Stomach (tissue), 8 donors: ENCODE measurements at regions not wholly inside any gene's neighbourhood (a gene's known extent, or its start where the extent isn't known, plus 50 kb on each side); places are given as distances from the start of the nearest gene placed in this dataset.

Source experiments
- DNase-seq, 2 donors: peaks; one replicate each; pipeline versions ENCODE4 v3.0.0 to v3.0.0-alpha.2; 2013 to 2019
- H3K27ac ChIP-seq, 5 donors: fragments of 200-600 bp in 4 of 5; sonication (generic) in 4 of 5; one replicate each; pipeline ENCODE4 v1.5.1; 2013 to 2019; ENCODE audit warnings: mild to moderate bottlenecking in 1 of 5, moderate library complexity in 1 of 5
- H3K27me3 ChIP-seq, 3 donors: fragments of 200-600 bp; sonication (generic); one replicate each; pipeline ENCODE4 v1.5.1; 2017 to 2019; ENCODE audit warnings: mixed run types in 1 of 3
- H3K36me3 ChIP-seq, 4 donors: fragments of 200-600 bp; sonication (generic); 1 replicate in 3 of 4; 2 replicates in 1 of 4; pipeline ENCODE4 v1.5.1; 2016 to 2019
- H3K4me1 ChIP-seq, 4 donors: fragments of 200-600 bp; sonication (generic); one replicate each; pipeline ENCODE4 v1.5.1; 2016 to 2019
- H3K4me3 ChIP-seq, 4 donors: fragments of 200-600 bp; sonication (generic) in 3 of 4; one replicate each; pipeline ENCODE4 v1.5.1; 2016 to 2019; ENCODE audit warnings: mild to moderate bottlenecking in 1 of 4
- H3K9me3 ChIP-seq, 4 donors: fragments of 200-600 bp; sonication (generic); one replicate each; pipeline ENCODE4 v1.5.1; 2016 to 2019
- EP300 ChIP-seq: sonication (generic); formaldehyde crosslinking; IDR thresholded peaks from one replicate; pipeline ENCODE4 v1.6.1; 2017; ENCODE audit warnings: antibody characterized with exemption
- POLR2A ChIP-seq, 4 donors: fragments of 450-650 bp; IDR thresholded peaks; one replicate each; pipeline ENCODE4 v1.6.1; 2016; ENCODE audit warnings: antibody characterized with exemption in 4 of 4, control low read depth in 2 of 4, mild to moderate bottlenecking in 1 of 4, moderate library complexity in 1 of 4
- POLR2AphosphoS5 ChIP-seq, 3 donors: sonication (generic); formaldehyde crosslinking; IDR thresholded peaks; one replicate each; pipeline ENCODE4 v1.6.1; 2016; ENCODE audit warnings: antibody characterized with exemption in 3 of 3
- WGBS, 5 donors: extraction: QIAGEN DNeasy Blood & Tissue Kit in 3 of 5; methylation state at CpG; one replicate each; pipeline versions ENCODE4 v1.1.5 to v1.1.7; 2013 to 2018; 5-methylcytosine and 5-hydroxymethylcytosine counted together
- intact Hi-C: fragments of 100-400 bp; cut with DNase I; formaldehyde crosslinking; loops from one replicate; pipeline ENCODE4 v1.15.1; 2023; ENCODE audit warnings: low total_unique reads
- TF ChIP-seq, protein P1 (sequence below), 7 experiments: fragments of 450-650 bp in 4 of 7; fragments of 200-600 bp in 3 of 7; sonication (generic) in 3 of 7; IDR thresholded peaks; one replicate each; pipeline ENCODE4 v1.5.1; 2016 to 2019; ENCODE audit warnings: antibody characterized with exemption in 7 of 7, control low read depth in 2 of 7, mild to moderate bottlenecking in 1 of 7
- donor health status: healthy with polysubstance abuse.
- donor health status: Bipolar disorder and iron deficiency.
- donor health status: healthy.

DNA sequence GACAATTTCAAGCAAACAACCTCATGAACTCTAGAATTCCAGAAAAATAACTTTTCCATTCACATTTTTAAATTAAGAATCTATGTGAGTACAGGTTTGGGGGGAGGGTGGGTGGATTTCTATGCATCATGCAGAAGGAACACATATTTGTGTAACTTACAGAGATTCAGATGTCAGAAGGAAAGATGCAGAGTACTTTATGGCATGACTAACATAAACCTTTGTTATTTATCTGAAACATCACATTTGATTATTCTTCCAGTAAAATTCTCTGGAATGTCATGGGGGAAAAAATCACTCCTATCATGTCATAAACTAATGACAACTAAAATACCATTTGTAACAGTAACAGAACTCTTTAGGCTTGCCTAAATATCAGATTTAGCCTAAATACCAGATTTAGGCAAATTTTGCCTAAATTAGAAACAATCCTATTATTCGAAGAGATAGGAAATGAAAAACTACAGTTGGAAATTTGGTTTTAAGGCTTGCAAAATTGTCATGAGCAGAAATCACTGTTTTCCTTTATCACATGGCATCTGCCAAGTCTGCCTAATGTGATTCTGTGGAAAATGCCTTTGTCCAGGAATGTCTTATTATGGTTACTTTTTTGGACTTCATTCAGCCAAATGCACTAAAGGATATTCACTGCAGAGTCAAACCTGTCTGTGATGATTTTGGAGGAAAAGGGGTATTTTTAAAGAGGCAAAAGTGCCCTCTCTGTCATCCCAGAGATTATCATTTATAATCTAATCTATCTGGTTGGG lies 527.7 kb upstream of the CELF2 start:
- TF ChIP-seq POLR2AphosphoS5 (IDR thresholded peaks at IDR 0.05): no peak
- TF ChIP-seq, protein P1, sequence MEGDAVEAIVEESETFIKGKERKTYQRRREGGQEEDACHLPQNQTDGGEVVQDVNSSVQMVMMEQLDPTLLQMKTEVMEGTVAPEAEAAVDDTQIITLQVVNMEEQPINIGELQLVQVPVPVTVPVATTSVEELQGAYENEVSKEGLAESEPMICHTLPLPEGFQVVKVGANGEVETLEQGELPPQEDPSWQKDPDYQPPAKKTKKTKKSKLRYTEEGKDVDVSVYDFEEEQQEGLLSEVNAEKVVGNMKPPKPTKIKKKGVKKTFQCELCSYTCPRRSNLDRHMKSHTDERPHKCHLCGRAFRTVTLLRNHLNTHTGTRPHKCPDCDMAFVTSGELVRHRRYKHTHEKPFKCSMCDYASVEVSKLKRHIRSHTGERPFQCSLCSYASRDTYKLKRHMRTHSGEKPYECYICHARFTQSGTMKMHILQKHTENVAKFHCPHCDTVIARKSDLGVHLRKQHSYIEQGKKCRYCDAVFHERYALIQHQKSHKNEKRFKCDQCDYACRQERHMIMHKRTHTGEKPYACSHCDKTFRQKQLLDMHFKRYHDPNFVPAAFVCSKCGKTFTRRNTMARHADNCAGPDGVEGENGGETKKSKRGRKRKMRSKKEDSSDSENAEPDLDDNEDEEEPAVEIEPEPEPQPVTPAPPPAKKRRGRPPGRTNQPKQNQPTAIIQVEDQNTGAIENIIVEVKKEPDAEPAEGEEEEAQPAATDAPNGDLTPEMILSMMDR (IDR thresholded peaks at IDR 0.05): no peak
- TF ChIP-seq POLR2A (IDR thresholded peaks at IDR 0.05): no peak
- TF ChIP-seq EP300: no peak
- WGBS, 5 donors: 78 to 89% (median 86%) methylated on average over 1 of the region's 1 CpG
- Histone ChIP-seq H3K27ac (no peak overlapping the region), H3K27me3 (no peaks in the 10 kb centered on the region), H3K4me1 (no peaks in the 10 kb centered on the region), H3K36me3 (no peaks in the 10 kb centered on the region), H3K9me3 (no peaks in the 10 kb centered on the region), H3K4me3 (no peak overlapping the region)
- intact Hi-C loops: no loop called here
- DNase-seq: no peak

DNA sequence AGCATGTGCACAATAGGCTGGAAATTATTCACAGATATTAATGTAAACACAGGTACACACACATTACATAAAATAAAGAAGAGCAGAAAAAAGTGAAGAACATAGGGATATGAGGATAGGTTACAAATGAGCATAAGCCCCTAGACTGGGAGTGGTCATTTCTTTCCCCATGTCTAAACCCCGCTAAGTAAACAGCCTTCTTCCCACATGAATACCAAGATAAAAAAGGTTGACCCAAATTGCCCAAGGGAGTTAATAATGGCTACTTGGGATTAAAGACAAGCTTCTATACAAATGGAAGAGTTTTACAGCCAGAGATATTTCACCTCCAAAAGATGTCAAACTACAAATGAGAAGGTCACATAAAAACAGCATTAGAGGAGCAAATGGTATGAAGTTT lies 527.1 kb upstream of the CELF2 start:
- no peak overlapping the region for H3K4me3 ChIP-seq
- no peaks in the 10 kb centered on the region for H3K36me3 ChIP-seq
- intact Hi-C loops: no loop called here
- no peak overlapping the region for H3K27ac ChIP-seq
- H3K9me3 ChIP-seq: no peaks in the 10 kb centered on the region
- H3K27me3 ChIP-seq: no peaks in the 10 kb centered on the region
- H3K4me1 ChIP-seq: no peaks in the 10 kb centered on the region
- no peak for DNase-seq
- WGBS, 5 donors: 0 to 80% (median 49%) methylated on average over 1 of the region's 1 CpG
- TF ChIP-seq, protein P1 (IDR thresholded peaks at IDR 0.05): no peak
- TF ChIP-seq POLR2A (IDR thresholded peaks at IDR 0.05): no peak
- TF ChIP-seq EP300: no peak
- no peak for TF ChIP-seq POLR2AphosphoS5 (IDR thresholded peaks at IDR 0.05)

- intact Hi-C loops: no loop called here
- Histone ChIP-seq H3K9me3 (no peaks in the 10 kb centered on the region), H3K36me3 (no peaks in the 10 kb centered on the region), H3K4me1 (no peaks in the 10 kb centered on the region), H3K27ac (no peak overlapping the region), H3K4me3 (no peak overlapping the region), H3K27me3 (no peaks in the 10 kb centered on the region)
- 51 to 68% (median 56%) methylated on average over 3 of the region's 3 CpGs for WGBS, 5 donors
- no peak for TF ChIP-seq EP300
- TF ChIP-seq POLR2A (IDR thresholded peaks at IDR 0.05): no peak
- TF ChIP-seq, protein P1 (IDR thresholded peaks at IDR 0.05): no peak
- no peak for TF ChIP-seq POLR2AphosphoS5 (IDR thresholded peaks at IDR 0.05)
- no peak for DNase-seq
Measured at GRCh38 chr10:10492420-10492819, 525.3 kb upstream of the CELF2 start.

GRCh38 chr10:10493833-10494232 lies 523.8 kb upstream of the CELF2 start:
- Histone ChIP-seq H3K9me3 (no peaks in the 10 kb centered on the region), H3K4me3 (no peak overlapping the region), H3K36me3 (no peaks in the 10 kb centered on the region), H3K27ac (no peak overlapping the region), H3K4me1 (no peaks in the 10 kb centered on the region), H3K27me3 (no peaks in the 10 kb centered on the region)
- no peak for TF ChIP-seq POLR2AphosphoS5 (IDR thresholded peaks at IDR 0.05)
- TF ChIP-seq, protein P1 (IDR thresholded peaks at IDR 0.05): no peak
- TF ChIP-seq POLR2A (IDR thresholded peaks at IDR 0.05): no peak
- no peak for TF ChIP-seq EP300
- 62 to 76% (median 68%) methylated on average over 4 of the region's 4 CpGs for WGBS, 5 donors
- intact Hi-C loops: no loop called here
- DNase-seq: no peak
